Glutamatergic neuron (in vitro differentiated cells): ENCODE measurements at regions not wholly inside any gene's neighbourhood (a gene's known extent, or its start where the extent isn't known, plus 50 kb on each side); places are given as distances from the start of the nearest gene placed in this dataset.

Source experiments
- DNase-seq: peaks from one replicate; pipeline ENCODE4 v3.0.0; 2022
- H3K27ac Mint-ChIP-seq: one replicate; pipeline ENCODE4 v1.8.0; 2020; ENCODE audit warnings: mild to moderate bottlenecking, mixed read lengths, inconsistent platforms; ENCODE audit not compliant: unreplicated experiment
- H3K27me3 Mint-ChIP-seq: one replicate; pipeline ENCODE4 v1.8.0; 2020; ENCODE audit warnings: mild to moderate bottlenecking, moderate library complexity, mixed read lengths, inconsistent platforms; ENCODE audit not compliant: unreplicated experiment
- H3K36me3 Mint-ChIP-seq: one replicate; pipeline ENCODE4 v1.8.0; 2020; ENCODE audit warnings: mild to moderate bottlenecking, mixed read lengths, inconsistent platforms; ENCODE audit not compliant: unreplicated experiment
- H3K4me1 Mint-ChIP-seq: one replicate; pipeline ENCODE4 v1.8.0; 2020; ENCODE audit warnings: mild to moderate bottlenecking, low read depth, mixed read lengths, inconsistent platforms; ENCODE audit not compliant: unreplicated experiment
- H3K4me3 Mint-ChIP-seq: one replicate; pipeline ENCODE4 v1.8.0; 2020; ENCODE audit warnings: mild to moderate bottlenecking, mixed read lengths, inconsistent platforms; ENCODE audit not compliant: unreplicated experiment
- H3K9me3 Mint-ChIP-seq: one replicate; pipeline ENCODE4 v1.8.0; 2020; ENCODE audit warnings: mild to moderate bottlenecking, moderate library complexity, mixed read lengths, inconsistent platforms; ENCODE audit not compliant: unreplicated experiment
- CTCF ChIP-seq: fragments of 200-600 bp; sonication (generic); IDR thresholded peaks from one replicate; pipeline ENCODE4 v1.5.0; 2021; ENCODE audit not compliant: partially characterized antibody, unreplicated experiment

GRCh38 chr7:108808549-108809266, 239.0 kb downstream of the DNAJB9 start:
- no peak for TF ChIP-seq CTCF
- Mint-ChIP-seq H3K36me3 (no peaks in the 10 kb centered on the region), H3K27me3 (peaks cover 2% of the 10 kb centered on the region), H3K4me1 (no peaks in the 10 kb centered on the region), H3K27ac (no peak overlapping the region), H3K9me3 (peaks cover 1% of the 10 kb centered on the region), H3K4me3 (no peak overlapping the region)
- DNase-seq: no peak

- Mint-ChIP-seq H3K27me3 (peaks cover 2% of the 10 kb centered on the region), H3K4me3 (no peak overlapping the region), H3K36me3 (peaks cover 3% of the 10 kb centered on the region), H3K27ac (no peak overlapping the region), H3K4me1 (no peaks in the 10 kb centered on the region), H3K9me3 (no peaks in the 10 kb centered on the region)
- no peak for DNase-seq
- no peak for TF ChIP-seq CTCF
Observed at GRCh38 chr7:108809356-108809755, 239.7 kb downstream of the DNAJB9 start.

GRCh38 chr7:108810756-108811385, 241.2 kb downstream of the DNAJB9 start:
- Mint-ChIP-seq H3K4me1 (no peaks in the 10 kb centered on the region), H3K27me3 (peaks cover 2% of the 10 kb centered on the region), H3K36me3 (peaks cover 5% of the 10 kb centered on the region), H3K27ac (no peak overlapping the region), H3K4me3 (no peak overlapping the region), H3K9me3 (no peaks in the 10 kb centered on the region)
- no peak for DNase-seq
- no peak for TF ChIP-seq CTCF

- DNase-seq: no peak
- Mint-ChIP-seq H3K4me1 (no peaks in the 10 kb centered on the region), H3K27ac (no peak overlapping the region), H3K9me3 (peaks cover 1% of the 10 kb centered on the region), H3K27me3 (peaks cover 4% of the 10 kb centered on the region), H3K4me3 (no peak overlapping the region), H3K36me3 (peaks cover 5% of the 10 kb centered on the region)
- no peak for TF ChIP-seq CTCF
Observed at GRCh38 chr7:108813251-108814014, 243.8 kb downstream of the DNAJB9 start.
